SK-N-SH treated with all-trans-retinoic acid at 6 μM for 48 hours (cell line): ENCODE measurements at regions not wholly inside any gene's neighbourhood (a gene's known extent, or its start where the extent isn't known, plus 50 kb on each side); places are given as distances from the start of the nearest gene placed in this dataset.

Experiments used
- ATAC-seq: fragments of 200-7000 bp; cut with Tn5 transposase; 3 replicates; pipeline ENCODE4 v1.9.1; 2020; ENCODE audit warnings: mild to moderate bottlenecking, moderate library complexity
- ARNTL ChIP-seq: fragments of 450-650 bp; formaldehyde crosslinking; IDR thresholded peaks from 2 replicates; pipeline ENCODE4 v1.5.0; 2020; ENCODE audit warnings: low read depth, mild to moderate bottlenecking, moderate library complexity, borderline replicate concordance
- BACH2 ChIP-seq: fragments of 250-450 bp; sonication (Bioruptor Pico); IDR thresholded peaks from 2 replicates; pipeline ENCODE4 v1.9.0; 2021; ENCODE audit warnings: mild to moderate bottlenecking, borderline replicate concordance
- CSDC2 ChIP-seq: fragments of 250-450 bp; sonication (Bioruptor Pico); IDR thresholded peaks from 2 replicates; pipeline ENCODE4 v1.5.0; 2020; ENCODE audit warnings: mild to moderate bottlenecking, moderate library complexity
- ESRRG ChIP-seq: fragments of 250-450 bp; sonication (Bioruptor Pico); IDR thresholded peaks from 2 replicates; pipeline ENCODE4 v1.6.1; 2021; ENCODE audit warnings: mild to moderate bottlenecking
- ISL1 ChIP-seq: fragments of 250-450 bp; sonication (Bioruptor Pico); IDR thresholded peaks from 2 replicates; pipeline ENCODE4 v2.1.2; 2022; ENCODE audit warnings: mild to moderate bottlenecking, moderate library complexity
- OSR1 ChIP-seq: fragments of 250-450 bp; sonication (Bioruptor Pico); IDR thresholded peaks from 2 replicates; pipeline ENCODE4 v1.8.0; 2022; ENCODE audit warnings: moderate library complexity, mild to moderate bottlenecking, inconsistent platforms
- POU6F1 ChIP-seq: fragments of 250-450 bp; sonication (Bioruptor Pico); IDR thresholded peaks from 2 replicates; pipeline ENCODE4 v1.8.0; 2021; ENCODE audit warnings: low read depth, mild to moderate bottlenecking, moderate library complexity, borderline replicate concordance
- PPARA ChIP-seq: fragments of 250-450 bp; sonication (Bioruptor Pico); IDR thresholded peaks from 2 replicates; pipeline ENCODE4 v1.5.0; 2020; ENCODE audit warnings: mild to moderate bottlenecking, borderline replicate concordance
- SNAI2 ChIP-seq: fragments of 250-450 bp; sonication (Bioruptor Pico); IDR thresholded peaks from 2 replicates; pipeline ENCODE4 v1.5.0; 2020; ENCODE audit warnings: mild to moderate bottlenecking, moderate library complexity
- TOX ChIP-seq: fragments of 250-450 bp; sonication (Bioruptor Pico); IDR thresholded peaks from 2 replicates; pipeline ENCODE4 v1.8.0; 2021; ENCODE audit warnings: mild to moderate bottlenecking, moderate library complexity, borderline replicate concordance
- ZC3H10 ChIP-seq: fragments of 250-450 bp; sonication (Bioruptor Pico); IDR thresholded peaks from 2 replicates; pipeline ENCODE4 v1.5.1; 2021; ENCODE audit warnings: mild to moderate bottlenecking, moderate library complexity
- ZFP3 ChIP-seq: fragments of 250-450 bp; sonication (Bioruptor Pico); IDR thresholded peaks from 2 replicates; pipeline ENCODE4 v1.5.0; 2020; ENCODE audit warnings: mild to moderate bottlenecking, moderate library complexity
- ZFP30 ChIP-seq: fragments of 450-650 bp; formaldehyde crosslinking; IDR thresholded peaks from 2 replicates; pipeline ENCODE4 v1.5.0; 2022; ENCODE audit warnings: mild to moderate bottlenecking, moderate library complexity
- ZNF8 ChIP-seq: fragments of 450-650 bp; formaldehyde crosslinking; IDR thresholded peaks from 2 replicates; pipeline ENCODE4 v1.5.0; 2020; ENCODE audit warnings: mild to moderate bottlenecking, moderate library complexity
- TF ChIP-seq, protein P1 (sequence below): fragments of 250-450 bp; sonication (Bioruptor Pico); IDR thresholded peaks from 2 replicates; pipeline ENCODE4 v1.5.0; 2020; ENCODE audit warnings: mild to moderate bottlenecking, moderate library complexity
- TF ChIP-seq, protein P2 (sequence below): fragments of 250-450 bp; sonication (Bioruptor Pico); IDR thresholded peaks from 2 replicates; pipeline ENCODE4 v1.5.1; 2021; ENCODE audit warnings: mild to moderate bottlenecking, moderate library complexity
- TF ChIP-seq, protein P3 (sequence below): fragments of 250-450 bp; sonication (Bioruptor Pico); IDR thresholded peaks from 2 replicates; pipeline ENCODE4 v1.8.0; 2020; ENCODE audit warnings: mild to moderate bottlenecking, moderate library complexity, borderline replicate concordance

DNA sequence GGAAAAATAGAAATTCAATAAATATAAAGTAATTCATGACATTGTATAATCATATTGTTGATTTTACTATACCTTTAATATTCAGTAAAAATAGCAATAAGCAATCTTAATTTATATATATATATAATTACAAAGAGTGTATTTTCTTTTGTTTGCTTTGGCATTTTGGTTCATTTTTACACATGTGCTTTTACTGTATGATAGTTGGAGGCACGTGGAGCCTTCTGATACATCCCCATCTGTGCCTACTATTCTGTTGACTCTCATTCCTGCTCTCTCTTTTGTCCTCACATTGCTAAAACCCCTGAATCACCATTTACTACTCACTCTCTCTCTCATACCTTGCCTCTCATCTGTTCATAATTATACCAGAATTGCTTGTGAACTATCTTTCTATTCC, 106.4 kb upstream of the NDST4 start (continued):
- TF ChIP-seq ARNTL (CRISPR knock-in tag) = no peak
- TF ChIP-seq, all 23 proteins: peak for 0

GRCh38 chr4:115219315-115219860, 106.0 kb upstream of the NDST4 start:
- no peak for ATAC-seq
- TF ChIP-seq SNAI2 (no peak), PPARA (CRISPR knock-in tag) (no peak), ISL1 (CRISPR knock-in tag) (no peak), ZFP30 (no peak), ARNTL (CRISPR knock-in tag) (no peak), ZNF8 (CRISPR knock-in tag) (no peak), BACH2 (no peak)
- TF ChIP-seq, protein P1, sequence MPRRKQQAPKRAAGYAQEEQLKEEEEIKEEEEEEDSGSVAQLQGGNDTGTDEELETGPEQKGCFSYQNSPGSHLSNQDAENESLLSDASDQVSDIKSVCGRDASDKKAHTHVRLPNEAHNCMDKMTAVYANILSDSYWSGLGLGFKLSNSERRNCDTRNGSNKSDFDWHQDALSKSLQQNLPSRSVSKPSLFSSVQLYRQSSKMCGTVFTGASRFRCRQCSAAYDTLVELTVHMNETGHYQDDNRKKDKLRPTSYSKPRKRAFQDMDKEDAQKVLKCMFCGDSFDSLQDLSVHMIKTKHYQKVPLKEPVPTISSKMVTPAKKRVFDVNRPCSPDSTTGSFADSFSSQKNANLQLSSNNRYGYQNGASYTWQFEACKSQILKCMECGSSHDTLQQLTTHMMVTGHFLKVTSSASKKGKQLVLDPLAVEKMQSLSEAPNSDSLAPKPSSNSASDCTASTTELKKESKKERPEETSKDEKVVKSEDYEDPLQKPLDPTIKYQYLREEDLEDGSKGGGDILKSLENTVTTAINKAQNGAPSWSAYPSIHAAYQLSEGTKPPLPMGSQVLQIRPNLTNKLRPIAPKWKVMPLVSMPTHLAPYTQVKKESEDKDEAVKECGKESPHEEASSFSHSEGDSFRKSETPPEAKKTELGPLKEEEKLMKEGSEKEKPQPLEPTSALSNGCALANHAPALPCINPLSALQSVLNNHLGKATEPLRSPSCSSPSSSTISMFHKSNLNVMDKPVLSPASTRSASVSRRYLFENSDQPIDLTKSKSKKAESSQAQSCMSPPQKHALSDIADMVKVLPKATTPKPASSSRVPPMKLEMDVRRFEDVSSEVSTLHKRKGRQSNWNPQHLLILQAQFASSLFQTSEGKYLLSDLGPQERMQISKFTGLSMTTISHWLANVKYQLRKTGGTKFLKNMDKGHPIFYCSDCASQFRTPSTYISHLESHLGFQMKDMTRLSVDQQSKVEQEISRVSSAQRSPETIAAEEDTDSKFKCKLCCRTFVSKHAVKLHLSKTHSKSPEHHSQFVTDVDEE (CRISPR knock-in tag) = no peak
- TF ChIP-seq, all 23 proteins: peak for 0

GRCh38 chr4:115215935-115216334, 102.5 kb upstream of the NDST4 start:
- TF ChIP-seq ESRRG (CRISPR knock-in tag) = no peak
- no peak for TF ChIP-seq ISL1 (CRISPR knock-in tag)
- no peak for TF ChIP-seq ZNF8 (CRISPR knock-in tag)
- no peak for TF ChIP-seq OSR1
- TF ChIP-seq POU6F1 (CRISPR knock-in tag) = no peak
- TF ChIP-seq ZFP3 (CRISPR knock-in tag) = no peak
- no peak for TF ChIP-seq TOX (CRISPR knock-in tag)
- TF ChIP-seq ZFP30 = no peak
- no peak for TF ChIP-seq CSDC2
- TF ChIP-seq SNAI2 = no peak
- no peak for TF ChIP-seq ZC3H10 (CRISPR knock-in tag)
- TF ChIP-seq, protein P2, sequence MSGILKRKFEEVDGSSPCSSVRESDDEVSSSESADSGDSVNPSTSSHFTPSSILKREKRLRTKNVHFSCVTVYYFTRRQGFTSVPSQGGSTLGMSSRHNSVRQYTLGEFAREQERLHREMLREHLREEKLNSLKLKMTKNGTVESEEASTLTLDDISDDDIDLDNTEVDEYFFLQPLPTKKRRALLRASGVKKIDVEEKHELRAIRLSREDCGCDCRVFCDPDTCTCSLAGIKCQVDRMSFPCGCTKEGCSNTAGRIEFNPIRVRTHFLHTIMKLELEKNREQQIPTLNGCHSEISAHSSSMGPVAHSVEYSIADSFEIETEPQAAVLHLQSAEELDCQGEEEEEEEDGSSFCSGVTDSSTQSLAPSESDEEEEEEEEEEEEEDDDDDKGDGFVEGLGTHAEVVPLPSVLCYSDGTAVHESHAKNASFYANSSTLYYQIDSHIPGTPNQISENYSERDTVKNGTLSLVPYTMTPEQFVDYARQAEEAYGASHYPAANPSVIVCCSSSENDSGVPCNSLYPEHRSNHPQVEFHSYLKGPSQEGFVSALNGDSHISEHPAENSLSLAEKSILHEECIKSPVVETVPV (CRISPR knock-in tag) = no peak
- TF ChIP-seq BACH2 = no peak
- TF ChIP-seq, protein P3, sequence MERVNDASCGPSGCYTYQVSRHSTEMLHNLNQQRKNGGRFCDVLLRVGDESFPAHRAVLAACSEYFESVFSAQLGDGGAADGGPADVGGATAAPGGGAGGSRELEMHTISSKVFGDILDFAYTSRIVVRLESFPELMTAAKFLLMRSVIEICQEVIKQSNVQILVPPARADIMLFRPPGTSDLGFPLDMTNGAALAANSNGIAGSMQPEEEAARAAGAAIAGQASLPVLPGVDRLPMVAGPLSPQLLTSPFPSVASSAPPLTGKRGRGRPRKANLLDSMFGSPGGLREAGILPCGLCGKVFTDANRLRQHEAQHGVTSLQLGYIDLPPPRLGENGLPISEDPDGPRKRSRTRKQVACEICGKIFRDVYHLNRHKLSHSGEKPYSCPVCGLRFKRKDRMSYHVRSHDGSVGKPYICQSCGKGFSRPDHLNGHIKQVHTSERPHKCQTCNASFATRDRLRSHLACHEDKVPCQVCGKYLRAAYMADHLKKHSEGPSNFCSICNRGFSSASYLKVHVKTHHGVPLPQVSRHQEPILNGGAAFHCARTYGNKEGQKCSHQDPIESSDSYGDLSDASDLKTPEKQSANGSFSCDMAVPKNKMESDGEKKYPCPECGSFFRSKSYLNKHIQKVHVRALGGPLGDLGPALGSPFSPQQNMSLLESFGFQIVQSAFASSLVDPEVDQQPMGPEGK = no peak
- ATAC-seq = no peak

- ATAC-seq = no peak
- TF ChIP-seq, protein P3 = no peak
- TF ChIP-seq POU6F1 (CRISPR knock-in tag) (no peak), CSDC2 (no peak), ARNTL (CRISPR knock-in tag) (no peak), BACH2 (no peak), ZFP3 (CRISPR knock-in tag) (no peak)
These were observed 100.3 kb upstream of the NDST4 start for GRCh38 chr4:115213716-115214115.
